Nephron progenitor cell (in vitro differentiated cells): ENCODE measurements at regions not wholly inside any gene's neighbourhood (a gene's known extent, or its start where the extent isn't known, plus 50 kb on each side); places are given as distances from the start of the nearest gene placed in this dataset.
A peak's percentile ranks its signal among the peaks of the same experiment; 100 is the strongest.

Experiments used
- DNase-seq: peaks from one replicate; pipeline ENCODE4 v3.0.0; 2021
- H3K27ac Mint-ChIP-seq: 2 replicates; pipeline ENCODE4 v1.8.0; 2021; ENCODE audit warnings: mild to moderate bottlenecking, moderate library complexity, mixed read lengths
- H3K27me3 Mint-ChIP-seq: 2 replicates; pipeline ENCODE4 v1.8.0; 2021; ENCODE audit warnings: mild to moderate bottlenecking, low read depth, mixed read lengths; ENCODE audit not compliant: poor library complexity
- H3K36me3 Mint-ChIP-seq: 2 replicates; pipeline ENCODE4 v1.8.0; 2021; ENCODE audit warnings: low read depth, mixed read lengths
- H3K4me1 Mint-ChIP-seq: 2 replicates; pipeline ENCODE4 v1.8.0; 2021; ENCODE audit warnings: mixed read lengths
- H3K4me3 Mint-ChIP-seq: 2 replicates; pipeline ENCODE4 v1.8.0; 2021; ENCODE audit warnings: mild to moderate bottlenecking, moderate library complexity, mixed read lengths
- H3K9me3 Mint-ChIP-seq: 2 replicates; pipeline ENCODE4 v1.8.0; 2021; ENCODE audit warnings: mild to moderate bottlenecking, moderate library complexity, mixed read lengths
- CTCF ChIP-seq: fragments of 200-600 bp; sonication (generic); IDR thresholded peaks from 2 replicates; pipeline ENCODE4 v1.5.0; 2021; ENCODE audit warnings: antibody characterized with exemption

GRCh38 chr5:87945286-87945650 lies 323.4 kb downstream of the TMEM161B start:
- Mint-ChIP-seq H3K27ac (no peak overlapping the region), H3K4me1 (peaks cover 31% of the 10 kb centered on the region), H3K36me3 (no peaks in the 10 kb centered on the region), H3K9me3 (no peaks in the 10 kb centered on the region), H3K4me3 (no peak overlapping the region), H3K27me3 (no peaks in the 10 kb centered on the region)
- no peak for DNase-seq
- no peak for TF ChIP-seq CTCF

GRCh38 chr5:87944553-87945285 lies 323.9 kb downstream of the TMEM161B start:
- H3K4me3 Mint-ChIP-seq: no peak overlapping the region
- no peaks in the 10 kb centered on the region for H3K36me3 Mint-ChIP-seq
- DNase-seq: no peak
- no peaks in the 10 kb centered on the region for H3K9me3 Mint-ChIP-seq
- no peaks in the 10 kb centered on the region for H3K27me3 Mint-ChIP-seq
- H3K4me1 Mint-ChIP-seq: peaks cover 26% of the 10 kb centered on the region
- no peak overlapping the region for H3K27ac Mint-ChIP-seq
- no peak for TF ChIP-seq CTCF

- no peak overlapping the region for H3K27ac Mint-ChIP-seq
- H3K27me3 Mint-ChIP-seq: no peaks in the 10 kb centered on the region
- no peak for DNase-seq
- no peaks in the 10 kb centered on the region for H3K9me3 Mint-ChIP-seq
- H3K4me3 Mint-ChIP-seq: no peak overlapping the region
- peaks cover 17% of the 10 kb centered on the region for H3K4me1 Mint-ChIP-seq
- H3K36me3 Mint-ChIP-seq: no peaks in the 10 kb centered on the region
- no peak for TF ChIP-seq CTCF
Observed at GRCh38 chr5:87940775-87941174, 327.9 kb downstream of the TMEM161B start.

- no peak for DNase-seq
- H3K4me1 Mint-ChIP-seq: no peaks in the 10 kb centered on the region
- no peak for TF ChIP-seq CTCF
- no peak overlapping the region for H3K4me3 Mint-ChIP-seq
- peaks cover 5% of the 10 kb centered on the region for H3K9me3 Mint-ChIP-seq
- H3K27me3 Mint-ChIP-seq: no peaks in the 10 kb centered on the region
- H3K36me3 Mint-ChIP-seq: no peaks in the 10 kb centered on the region
- H3K27ac Mint-ChIP-seq: no peak overlapping the region
Observed at GRCh38 chr5:87936667-87937066, 332.0 kb downstream of the TMEM161B start.

GRCh38 chr5:87924436-87924835 lies 344.2 kb downstream of the TMEM161B start:
- H3K36me3 Mint-ChIP-seq: peaks cover 12% of the 10 kb centered on the region
- DNase-seq: no peak
- peaks cover 3% of the 10 kb centered on the region for H3K4me1 Mint-ChIP-seq
- no peak for TF ChIP-seq CTCF
- H3K9me3 Mint-ChIP-seq: peaks cover 51% of the 10 kb centered on the region
- no peak overlapping the region for H3K27ac Mint-ChIP-seq
- H3K4me3 Mint-ChIP-seq: no peak overlapping the region
- no peaks in the 10 kb centered on the region for H3K27me3 Mint-ChIP-seq

- DNase-seq: no peak
- no peak for TF ChIP-seq CTCF
- H3K27me3 Mint-ChIP-seq: peaks cover 2% of the 10 kb centered on the region
- peaks cover 45% of the 10 kb centered on the region for H3K9me3 Mint-ChIP-seq
- H3K4me1 Mint-ChIP-seq: no peaks in the 10 kb centered on the region
- H3K27ac Mint-ChIP-seq: peak overlapping the region; percentile 47
- peaks cover 20% of the 10 kb centered on the region for H3K36me3 Mint-ChIP-seq
- H3K4me3 Mint-ChIP-seq: no peak overlapping the region
Observed at GRCh38 chr5:87916320-87916719, 352.3 kb downstream of the TMEM161B start.
